Choroid plexus epithelial cell (primary cell): ENCODE measurements at regions not wholly inside any gene's neighbourhood (a gene's known extent, or its start where the extent isn't known, plus 50 kb on each side); places are given as distances from the start of the nearest gene placed in this dataset.
"Not testable (repeated sequence)": the region's sequence is repeated elsewhere in the genome, so short reads cannot be mapped to it uniquely, and the experiment has no call there.

Experiments
- DNase-seq: peaks from one replicate; pipeline ENCODE4 v3.0.0-alpha.2; 2010; ENCODE audit warnings: low read depth
- H3K4me3 ChIP-seq: 2 replicates; pipeline ENCODE4 v1.5.1; 2011; ENCODE audit warnings: low read depth, mild to moderate bottlenecking, control low read depth, low read length, moderate library complexity
- CTCF ChIP-seq: conservative IDR thresholded peaks from 2 replicates; pipeline ENCODE4 v1.5.1; 2011; ENCODE audit warnings: low read depth, mild to moderate bottlenecking, control low read depth, inconsistent platforms, low read length, moderate library complexity

- peak overlapping the region; percentile 5 for H3K4me3 ChIP-seq
- peak; percentile 83 for DNase-seq
- TF ChIP-seq CTCF: peak; percentile 95
Observed at GRCh38 chr18:76709659-76710645, 112.4 kb upstream of the ZNF236 start.

GRCh38 chr18:76708722-76709353 is 113.5 kb upstream of the ZNF236 start:
- DNase-seq: no peak
- no peak for TF ChIP-seq CTCF
- no peak overlapping the region for H3K4me3 ChIP-seq

GRCh38 chr18:76708071-76708721 is 114.2 kb upstream of the ZNF236 start:
- no peak overlapping the region for H3K4me3 ChIP-seq
- DNase-seq: no peak
- no peak for TF ChIP-seq CTCF

- no peak overlapping the region for H3K4me3 ChIP-seq
- DNase-seq: no peak
- TF ChIP-seq CTCF: no peak
Observed at GRCh38 chr18:76707534-76707933, 114.8 kb upstream of the ZNF236 start.

- not testable (repeated sequence) for H3K4me3 ChIP-seq, DNase-seq
Observed at GRCh38 chr18:76704589-76704988, 117.8 kb upstream of the ZNF236 start.

GRCh38 chr18:76699923-76700322 is 122.4 kb upstream of the ZNF236 start:
- no peak for DNase-seq
- TF ChIP-seq CTCF: no peak
- H3K4me3 ChIP-seq: no peak overlapping the region

GRCh38 chr18:76697441-76697901 is 124.9 kb upstream of the ZNF236 start:
- peak; percentile 58 for DNase-seq
- peak overlapping the region; percentile 48 for H3K4me3 ChIP-seq
- TF ChIP-seq CTCF: no peak
